ENCODE measurements at regions not wholly inside any gene's neighbourhood (a gene's known extent, or its start where the extent isn't known, plus 50 kb on each side); places are given as distances from the start of the nearest gene placed in this dataset.
"Not testable (repeated sequence)": the region's sequence is repeated elsewhere in the genome, so short reads cannot be mapped to it uniquely, and the experiment has no call there.

GRCh38 chr1:222229672-222230312 is 318.1 kb downstream of the HHIPL2 start:
- no peak for DNase-seq

- no peak for DNase-seq
Observed at GRCh38 chr1:222225316-222225691, 322.6 kb downstream of the HHIPL2 start.

DNA sequence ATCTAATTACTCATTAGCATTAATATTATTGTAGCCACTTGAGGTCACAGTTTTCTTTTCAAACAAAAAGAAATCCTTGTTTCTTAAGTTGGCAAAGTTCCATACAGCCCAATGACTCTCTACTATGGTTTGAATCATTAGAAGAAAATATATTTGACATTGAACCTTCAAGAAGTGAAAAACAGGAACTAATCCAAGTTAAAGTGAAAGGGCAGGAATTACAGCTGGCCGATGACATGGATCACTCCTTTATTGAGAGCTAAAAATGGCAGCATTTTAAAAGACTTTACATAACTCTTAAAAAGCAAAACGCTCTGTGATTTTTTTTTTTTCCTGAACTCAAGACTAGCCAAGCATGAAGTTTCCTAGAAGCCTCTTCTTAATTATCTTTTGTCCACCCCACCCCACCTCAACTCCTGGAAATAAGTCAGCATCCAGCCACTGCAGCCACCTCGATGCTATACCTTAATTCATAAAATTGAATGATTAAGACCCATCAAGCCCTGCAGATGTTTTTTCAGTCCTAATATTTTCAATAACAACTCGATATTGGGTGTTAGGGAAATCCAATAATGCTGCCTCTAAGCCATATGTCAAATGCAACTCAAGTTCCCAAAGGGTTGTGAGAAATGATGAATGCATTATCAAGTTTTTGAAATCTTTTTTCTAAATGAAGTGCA is 323.1 kb downstream of the HHIPL2 start:
- DNase-seq = no peak

GRCh38 chr1:222224156-222224555 is 323.7 kb downstream of the HHIPL2 start:
- no peak for DNase-seq

GRCh38 chr1:222223010-222223409 is 324.9 kb downstream of the HHIPL2 start:
- no peak for DNase-seq

DNA sequence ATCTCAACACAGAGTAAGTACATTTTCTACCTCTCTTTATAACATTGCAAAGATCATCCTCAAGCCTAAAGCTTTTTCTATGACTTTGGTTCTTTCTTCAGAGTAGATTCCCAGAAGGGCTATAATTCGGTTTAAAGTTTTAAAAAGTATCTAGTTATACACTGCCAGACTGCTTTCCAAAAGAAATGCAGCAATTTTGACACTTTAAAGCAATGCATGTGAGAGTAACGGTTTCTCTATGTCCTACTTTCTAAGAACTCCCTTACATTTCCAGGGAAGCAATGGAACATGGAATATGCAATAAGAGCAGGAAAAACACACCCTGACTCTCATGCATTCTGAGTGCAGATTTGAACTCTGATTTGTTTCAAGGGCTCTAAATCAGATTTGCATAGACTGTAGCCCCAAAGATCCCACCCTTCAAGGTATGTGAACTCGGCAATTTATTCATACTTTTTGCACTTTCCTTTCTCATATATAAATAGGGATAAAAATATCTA is 331.6 kb downstream of the HHIPL2 start:
- no peak for DNase-seq

GRCh38 chr1:222210776-222211175 is 337.1 kb downstream of the HHIPL2 start:
- no peak for DNase-seq

DNA sequence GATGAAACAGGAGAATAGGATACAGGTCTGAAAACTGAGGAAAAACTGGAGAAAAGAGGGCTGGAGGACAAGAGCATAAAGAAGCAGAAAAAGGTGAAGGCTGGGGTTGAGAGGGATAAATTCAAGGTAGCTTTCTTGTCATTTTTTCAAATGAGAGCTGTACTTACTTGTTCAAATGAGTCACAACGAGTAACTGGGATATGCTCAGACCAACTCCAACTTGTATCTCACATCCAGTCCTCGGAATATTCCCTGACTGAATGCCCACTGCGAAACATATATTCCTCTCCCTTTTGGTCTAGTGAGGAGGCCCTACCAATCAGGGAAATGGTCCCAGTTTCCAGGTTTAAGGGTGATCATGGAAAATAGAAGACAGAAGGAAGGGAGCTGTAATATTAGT is 343.4 kb downstream of the HHIPL2 start:
- no peak for DNase-seq

- DNase-seq = no peak
Observed at GRCh38 chr1:222202831-222203230, 345.1 kb downstream of the HHIPL2 start.

- DNase-seq = no peak
Observed at GRCh38 chr1:222196736-222197135, 351.2 kb downstream of the HHIPL2 start.

DNA sequence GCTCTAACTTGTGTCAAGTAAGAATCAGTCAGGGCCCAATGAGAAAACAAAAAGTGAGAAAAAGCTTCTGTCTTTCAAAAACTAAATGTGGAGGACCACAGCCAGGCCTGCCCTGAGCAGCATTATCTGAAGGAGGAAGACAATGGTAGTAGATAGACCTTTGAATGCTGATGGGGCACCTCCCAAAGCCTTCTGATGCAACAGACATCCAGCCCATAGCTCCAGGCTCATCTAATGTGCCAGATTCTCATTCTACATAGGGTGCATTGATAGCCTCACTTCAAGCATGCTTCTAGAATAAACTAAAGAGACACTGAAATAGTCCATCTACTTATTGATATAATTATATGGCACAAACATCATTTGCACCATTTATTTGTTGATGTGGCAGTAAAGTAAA is 351.6 kb downstream of the HHIPL2 start:
- no peak for DNase-seq

GRCh38 chr1:222195857-222196256 is 352.0 kb downstream of the HHIPL2 start:
- no peak for DNase-seq

DNA sequence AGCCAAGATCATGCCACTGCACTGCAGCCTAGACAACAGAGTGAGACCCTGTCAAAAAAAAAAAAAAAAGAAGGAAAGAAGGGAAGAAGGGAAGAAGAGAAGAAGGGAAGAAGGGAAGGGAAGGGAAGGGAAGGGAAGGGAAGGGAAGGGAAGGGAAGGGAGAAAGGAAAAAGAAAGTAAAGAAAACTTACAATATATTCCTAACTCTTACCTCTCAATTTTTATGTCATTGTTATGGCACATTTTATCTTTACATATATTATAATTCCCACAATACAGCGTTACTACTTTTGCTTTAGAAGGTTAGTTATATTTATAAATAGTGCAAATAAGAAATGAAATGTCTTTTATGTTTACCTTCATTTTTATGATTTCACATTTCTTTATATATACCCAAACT is 358.7 kb downstream of the HHIPL2 start:
- no peak for DNase-seq

DNA sequence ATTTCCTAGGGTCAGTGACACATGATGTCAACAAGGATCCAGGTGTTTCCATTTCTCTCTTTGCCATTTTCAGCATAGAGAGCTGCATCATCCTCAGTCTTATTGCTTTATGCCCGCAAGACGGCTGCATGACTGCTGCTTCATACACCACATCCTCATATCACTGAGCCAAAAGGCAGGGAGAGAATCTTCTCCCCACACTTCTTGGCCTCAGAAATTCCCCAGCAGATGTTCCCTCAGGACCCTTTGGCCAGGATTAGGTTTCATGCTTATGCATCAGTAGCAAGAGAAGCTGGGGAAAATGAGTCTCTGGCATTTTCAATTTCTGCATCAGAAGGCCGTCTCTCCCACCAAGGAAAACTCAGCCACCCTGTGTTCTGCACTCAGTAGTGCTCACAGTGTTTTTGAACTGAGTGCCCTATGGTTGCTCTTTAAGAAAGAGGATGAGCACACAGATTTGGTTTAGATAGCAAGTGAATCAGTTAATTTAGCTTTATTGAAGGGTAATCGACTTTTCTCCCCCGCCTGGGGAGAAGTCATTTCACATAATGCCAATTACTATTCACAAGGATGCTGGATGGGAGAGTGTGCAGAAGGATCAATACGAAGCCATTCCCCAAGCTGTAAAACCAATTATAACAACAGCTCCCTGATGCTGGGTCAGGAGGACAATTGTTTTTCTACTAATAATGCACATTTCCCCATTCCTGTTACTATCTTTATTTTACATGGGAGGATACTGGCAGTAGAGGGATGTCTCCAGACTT is 360.2 kb downstream of the HHIPL2 start:
- no peak for DNase-seq

- DNase-seq = no peak
Observed at GRCh38 chr1:222182641-222183040, 365.3 kb downstream of the HHIPL2 start.

- no peak for DNase-seq
Observed at GRCh38 chr1:222181191-222181590, 366.7 kb downstream of the HHIPL2 start.

GRCh38 chr1:222177496-222177895 is 370.4 kb downstream of the HHIPL2 start:
- DNase-seq = not testable (repeated sequence)

DNA sequence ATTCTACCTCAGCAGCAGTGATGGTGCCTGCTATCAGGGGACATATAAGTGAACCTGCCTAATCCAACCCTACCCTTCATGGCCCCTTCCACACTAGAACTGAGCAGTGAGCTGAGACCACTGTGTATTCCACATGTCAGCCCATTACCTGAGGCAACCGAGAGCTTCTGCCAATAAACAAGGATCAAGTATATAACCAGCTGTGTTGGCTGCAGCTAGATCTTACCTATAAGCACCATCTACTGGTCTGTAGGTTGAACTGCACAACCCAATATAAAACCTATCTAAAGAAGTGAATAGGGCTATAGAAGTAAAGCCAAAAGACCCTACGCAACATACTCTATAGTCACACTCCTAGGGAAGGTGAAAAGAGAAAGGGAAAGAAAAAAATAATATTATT is 376.9 kb downstream of the HHIPL2 start:
- DNase-seq = no peak

DNA sequence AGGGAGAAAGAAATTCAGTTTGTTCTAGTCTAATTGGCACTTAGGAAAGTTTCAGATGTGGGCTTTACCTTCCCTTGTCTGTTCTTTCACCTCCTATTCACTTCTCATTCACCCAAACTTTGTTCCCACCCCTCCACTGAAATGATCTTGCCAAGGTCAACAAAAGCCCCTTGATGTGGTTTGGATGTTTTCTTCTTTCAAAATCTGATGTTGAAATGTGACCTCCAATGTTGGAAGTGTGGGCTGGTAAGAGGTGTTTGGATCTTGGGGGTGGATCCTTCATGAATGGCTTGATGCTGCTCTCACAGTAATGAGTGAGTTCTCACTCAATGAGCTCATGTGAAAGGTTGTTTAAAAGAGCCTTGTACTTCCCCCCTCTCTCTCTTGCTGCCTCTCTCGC is 379.3 kb downstream of the HHIPL2 start:
- no peak for DNase-seq

DNA sequence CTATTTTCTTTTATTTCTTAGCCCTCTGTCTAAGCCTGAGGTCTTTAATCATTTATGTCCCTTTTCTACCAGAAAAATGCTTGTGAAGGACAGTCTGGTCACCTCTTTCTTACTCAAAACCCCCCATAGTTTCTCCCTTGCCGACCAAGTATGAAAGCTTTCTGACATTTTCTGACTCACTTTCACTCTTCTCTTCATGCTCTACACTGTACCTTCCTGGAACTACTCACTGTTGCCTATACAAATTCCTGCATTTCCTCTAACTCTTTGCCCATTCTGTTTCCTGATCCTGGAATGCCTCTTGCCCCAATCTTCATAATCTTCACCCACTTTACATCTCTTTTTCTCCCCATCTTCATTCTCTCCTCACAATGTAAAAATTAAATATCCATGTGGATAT is 380.0 kb downstream of the HHIPL2 start:
- DNase-seq = no peak

DNA sequence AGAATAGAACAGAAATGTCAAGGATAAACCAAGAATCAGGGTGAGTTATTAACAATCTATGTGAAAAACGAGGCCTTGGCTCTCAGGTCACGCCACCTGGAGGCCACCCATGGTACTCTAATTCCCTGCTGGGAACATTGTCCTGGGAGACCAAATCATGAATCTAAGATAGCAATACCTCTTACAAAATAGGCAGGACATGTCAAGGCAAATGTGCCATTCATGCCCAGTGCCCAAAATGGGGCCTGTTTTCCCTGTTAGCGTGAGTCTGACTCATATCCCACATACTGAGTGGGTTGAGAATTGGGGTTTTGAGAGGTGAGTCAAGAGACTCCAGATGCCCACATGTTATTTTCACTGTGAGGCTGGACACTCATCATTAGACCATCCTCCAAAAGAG is 380.8 kb downstream of the HHIPL2 start:
- no peak for DNase-seq

- no peak for DNase-seq
Observed at GRCh38 chr1:222165629-222166028, 382.3 kb downstream of the HHIPL2 start.

- DNase-seq = no peak
Observed at GRCh38 chr1:222163895-222164294, 384.0 kb downstream of the HHIPL2 start.

DNA sequence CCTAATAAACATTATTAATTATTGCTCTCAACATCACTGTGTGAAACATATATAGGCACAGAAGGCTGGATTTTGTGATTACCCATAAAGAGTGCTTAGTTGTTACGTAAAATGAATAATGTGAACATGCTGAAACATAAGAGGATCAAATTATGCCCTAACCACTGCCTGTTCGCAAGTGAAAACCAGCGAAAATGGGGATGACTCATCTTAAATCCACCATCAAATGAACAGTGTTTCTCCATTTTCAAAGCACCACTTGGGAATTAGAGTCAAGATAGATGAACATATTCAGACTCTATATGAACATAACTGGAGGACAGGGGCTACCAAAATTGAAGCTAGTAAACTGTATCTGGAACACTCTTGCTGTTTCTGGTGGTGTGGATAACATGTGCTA is 386.2 kb downstream of the HHIPL2 start:
- DNase-seq = no peak
